Endothelial cell (in vitro differentiated cells): ENCODE measurements at regions not wholly inside any gene's neighbourhood (a gene's known extent, or its start where the extent isn't known, plus 50 kb on each side); places are given as distances from the start of the nearest gene placed in this dataset.

Source experiments
- DNase-seq: peaks from one replicate; pipeline ENCODE4 v3.0.0; 2021; ENCODE audit warnings: low spot score
- H3K27ac Mint-ChIP-seq: one replicate; pipeline ENCODE4 v1.8.0; 2021; ENCODE audit warnings: mixed read lengths, inconsistent platforms; ENCODE audit not compliant: unreplicated experiment
- H3K27me3 Mint-ChIP-seq: one replicate; pipeline ENCODE4 v1.8.0; 2021; ENCODE audit warnings: mild to moderate bottlenecking, moderate library complexity, mixed read lengths, inconsistent platforms; ENCODE audit not compliant: unreplicated experiment
- H3K36me3 Mint-ChIP-seq: one replicate; pipeline ENCODE4 v1.8.0; 2021; ENCODE audit warnings: mild to moderate bottlenecking, low read depth, mixed read lengths, inconsistent platforms; ENCODE audit not compliant: unreplicated experiment
- H3K4me1 Mint-ChIP-seq: one replicate; pipeline ENCODE4 v1.8.0; 2021; ENCODE audit warnings: mild to moderate bottlenecking, mixed read lengths, inconsistent platforms; ENCODE audit not compliant: unreplicated experiment
- H3K4me3 Mint-ChIP-seq: one replicate; pipeline ENCODE4 v1.8.0; 2021; ENCODE audit warnings: mild to moderate bottlenecking, mixed read lengths, inconsistent platforms; ENCODE audit not compliant: unreplicated experiment
- H3K9me3 Mint-ChIP-seq: one replicate; pipeline ENCODE4 v1.8.0; 2021; ENCODE audit warnings: mixed read lengths, inconsistent platforms; ENCODE audit not compliant: unreplicated experiment
- CTCF ChIP-seq: fragments of 200-600 bp; sonication (generic); IDR thresholded peaks from one replicate; pipeline ENCODE4 v1.5.0; 2021; ENCODE audit warnings: antibody characterized with exemption; ENCODE audit not compliant: unreplicated experiment

- DNase-seq: no peak
- Mint-ChIP-seq H3K36me3 (no peaks in the 10 kb centered on the region), H3K27me3 (no peaks in the 10 kb centered on the region), H3K4me1 (no peaks in the 10 kb centered on the region), H3K27ac (no peak overlapping the region), H3K4me3 (no peak overlapping the region), H3K9me3 (no peaks in the 10 kb centered on the region)
- TF ChIP-seq CTCF: no peak
These were observed 530.0 kb downstream of the PRR16 start for GRCh38 chr5:120994112-120994511.

- Mint-ChIP-seq H3K4me1 (no peaks in the 10 kb centered on the region), H3K36me3 (no peaks in the 10 kb centered on the region), H3K27ac (no peak overlapping the region), H3K27me3 (no peaks in the 10 kb centered on the region), H3K9me3 (no peaks in the 10 kb centered on the region), H3K4me3 (no peak overlapping the region)
- no peak for DNase-seq
- TF ChIP-seq CTCF: no peak
These were observed 535.5 kb downstream of the PRR16 start for GRCh38 chr5:120999550-120999949.

GRCh38 chr5:121006217-121006616 lies 542.1 kb downstream of the PRR16 start:
- no peak for TF ChIP-seq CTCF
- Mint-ChIP-seq H3K4me1 (no peaks in the 10 kb centered on the region), H3K36me3 (no peaks in the 10 kb centered on the region), H3K27me3 (no peaks in the 10 kb centered on the region), H3K27ac (no peak overlapping the region), H3K9me3 (no peaks in the 10 kb centered on the region), H3K4me3 (no peak overlapping the region)
- DNase-seq: no peak

GRCh38 chr5:121008041-121008440 lies 543.9 kb downstream of the PRR16 start:
- Mint-ChIP-seq H3K4me1 (no peaks in the 10 kb centered on the region), H3K9me3 (no peaks in the 10 kb centered on the region), H3K27ac (no peak overlapping the region), H3K36me3 (no peaks in the 10 kb centered on the region), H3K4me3 (no peak overlapping the region), H3K27me3 (no peaks in the 10 kb centered on the region)
- DNase-seq: no peak
- no peak for TF ChIP-seq CTCF

- H3K27me3 Mint-ChIP-seq: no peaks in the 10 kb centered on the region
These were observed 545.0 kb downstream of the PRR16 start for GRCh38 chr5:121009058-121009457.

More at GRCh38 chr5:121009058-121009457, 545.0 kb downstream of the PRR16 start:
- no peak overlapping the region for H3K4me3 Mint-ChIP-seq
- DNase-seq: no peak
- H3K27ac Mint-ChIP-seq: no peak overlapping the region
- H3K9me3 Mint-ChIP-seq: no peaks in the 10 kb centered on the region
- no peaks in the 10 kb centered on the region for H3K36me3 Mint-ChIP-seq
- no peaks in the 10 kb centered on the region for H3K4me1 Mint-ChIP-seq
- no peak for TF ChIP-seq CTCF
